Keratinocyte (primary cell): ENCODE measurements at regions not wholly inside any gene's neighbourhood (a gene's known extent, or its start where the extent isn't known, plus 50 kb on each side); places are given as distances from the start of the nearest gene placed in this dataset.

Experiments
- CTCF ChIP-seq, 3 experiments: IDR thresholded peaks in 1 of 3; conservative IDR thresholded peaks in 1 of 3; optimal IDR thresholded peaks in 1 of 3; 2 replicates in 2 of 3; 3 replicates in 1 of 3; pipeline versions ENCODE3 to v1.5.1; 2011; ENCODE audit warnings: low read length in 3 of 3, mild to moderate bottlenecking in 3 of 3, moderate library complexity in 2 of 3, control low read depth in 1 of 3, inconsistent platforms in 1 of 3; ENCODE audit not compliant: insufficient read depth in 2 of 3; ENCODE audit errors: extremely low read depth in 1 of 3
- EZH2 ChIP-seq: IDR thresholded peaks from one replicate; pipeline ENCODE4 v1.6.1; 2012; ENCODE audit warnings: inconsistent platforms, mild to moderate bottlenecking, low read length, moderate library complexity

GRCh38 chr13:34620074-34620850 is 321.8 kb upstream of the NBEA start:
- TF ChIP-seq CTCF (optimal IDR thresholded peaks at IDR 0.05 in 1 of 3, IDR thresholded peaks at IDR 0.05 in 1 of 3, conservative IDR thresholded peaks at IDR 0.05 in 1 of 3; ENCODE audit: extremely low read depth in 1 of 3, insufficient read depth in 2 of 3, low read length in 3 of 3) (no peak), EZH2 (no peak)
